ENCODE measurements at regions not wholly inside any gene's neighbourhood (a gene's known extent, or its start where the extent isn't known, plus 50 kb on each side); places are given as distances from the start of the nearest gene placed in this dataset.

DNA sequence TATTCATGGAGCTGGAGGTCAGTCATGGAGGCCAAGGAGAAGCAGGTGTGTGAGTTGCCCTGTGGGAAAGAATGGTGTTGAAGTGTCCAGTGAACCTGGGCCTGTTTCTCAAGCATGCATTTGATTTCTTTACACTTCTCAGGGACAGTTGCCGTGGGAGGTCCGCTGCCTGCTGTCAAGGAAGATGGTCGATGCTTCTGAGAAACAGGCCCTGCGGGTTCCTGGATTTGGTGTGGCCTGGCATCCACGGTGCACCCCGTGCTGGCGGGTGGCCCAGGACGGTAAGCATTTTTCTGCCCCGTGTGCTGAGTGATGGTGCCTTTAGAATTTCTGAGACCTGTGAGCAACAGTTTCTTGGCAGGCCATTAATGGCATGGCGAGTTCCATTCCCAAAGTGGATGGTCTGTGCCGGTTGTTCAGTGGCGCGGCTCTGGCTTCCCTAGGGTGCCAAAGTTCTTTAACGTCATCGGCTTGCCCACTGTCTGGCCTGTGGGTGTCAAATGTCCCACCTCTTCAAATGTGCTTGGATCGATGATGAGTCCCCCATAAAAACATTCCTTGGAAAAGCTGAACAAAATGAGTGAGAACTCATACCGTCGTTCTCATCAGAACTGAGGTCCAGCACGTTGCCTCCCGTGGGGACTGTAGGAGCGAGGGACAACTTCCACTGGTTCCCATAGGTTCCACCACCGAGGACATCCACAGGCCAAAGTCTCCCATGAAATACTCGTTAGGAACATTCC is 107.2 kb downstream of the SNRPN start:
- Histone ChIP-seq H3K27me3 (replicated peaks; ENCODE audit: insufficient read depth) (no peaks in the 10 kb centered on the region), H3K36me3 (peaks cover 57 to 93% of the 10 kb centered on the region in 2 donors), H3K27ac (no peak overlapping the region), H3K9me3 (peaks cover 14% of the 10 kb centered on the region), H3K4me1 (replicated peaks) (no peaks in the 10 kb centered on the region), H3K4me3 (no peak overlapping the region)
- TF ChIP-seq, protein P1, sequence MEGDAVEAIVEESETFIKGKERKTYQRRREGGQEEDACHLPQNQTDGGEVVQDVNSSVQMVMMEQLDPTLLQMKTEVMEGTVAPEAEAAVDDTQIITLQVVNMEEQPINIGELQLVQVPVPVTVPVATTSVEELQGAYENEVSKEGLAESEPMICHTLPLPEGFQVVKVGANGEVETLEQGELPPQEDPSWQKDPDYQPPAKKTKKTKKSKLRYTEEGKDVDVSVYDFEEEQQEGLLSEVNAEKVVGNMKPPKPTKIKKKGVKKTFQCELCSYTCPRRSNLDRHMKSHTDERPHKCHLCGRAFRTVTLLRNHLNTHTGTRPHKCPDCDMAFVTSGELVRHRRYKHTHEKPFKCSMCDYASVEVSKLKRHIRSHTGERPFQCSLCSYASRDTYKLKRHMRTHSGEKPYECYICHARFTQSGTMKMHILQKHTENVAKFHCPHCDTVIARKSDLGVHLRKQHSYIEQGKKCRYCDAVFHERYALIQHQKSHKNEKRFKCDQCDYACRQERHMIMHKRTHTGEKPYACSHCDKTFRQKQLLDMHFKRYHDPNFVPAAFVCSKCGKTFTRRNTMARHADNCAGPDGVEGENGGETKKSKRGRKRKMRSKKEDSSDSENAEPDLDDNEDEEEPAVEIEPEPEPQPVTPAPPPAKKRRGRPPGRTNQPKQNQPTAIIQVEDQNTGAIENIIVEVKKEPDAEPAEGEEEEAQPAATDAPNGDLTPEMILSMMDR (IDR thresholded peaks at IDR 0.05): no peak
- TF ChIP-seq POLR2AphosphoS5 (IDR thresholded peaks at IDR 0.05): no peak
- no peak for TF ChIP-seq POLR2A (IDR thresholded peaks at IDR 0.05)
- intact Hi-C loops (cut with DNase I): no loop called here
- WGBS: 91% methylated on average over 21 of the region's 23 CpGs
- DNase-seq (ENCODE audit: low spot score): no peak

DNA sequence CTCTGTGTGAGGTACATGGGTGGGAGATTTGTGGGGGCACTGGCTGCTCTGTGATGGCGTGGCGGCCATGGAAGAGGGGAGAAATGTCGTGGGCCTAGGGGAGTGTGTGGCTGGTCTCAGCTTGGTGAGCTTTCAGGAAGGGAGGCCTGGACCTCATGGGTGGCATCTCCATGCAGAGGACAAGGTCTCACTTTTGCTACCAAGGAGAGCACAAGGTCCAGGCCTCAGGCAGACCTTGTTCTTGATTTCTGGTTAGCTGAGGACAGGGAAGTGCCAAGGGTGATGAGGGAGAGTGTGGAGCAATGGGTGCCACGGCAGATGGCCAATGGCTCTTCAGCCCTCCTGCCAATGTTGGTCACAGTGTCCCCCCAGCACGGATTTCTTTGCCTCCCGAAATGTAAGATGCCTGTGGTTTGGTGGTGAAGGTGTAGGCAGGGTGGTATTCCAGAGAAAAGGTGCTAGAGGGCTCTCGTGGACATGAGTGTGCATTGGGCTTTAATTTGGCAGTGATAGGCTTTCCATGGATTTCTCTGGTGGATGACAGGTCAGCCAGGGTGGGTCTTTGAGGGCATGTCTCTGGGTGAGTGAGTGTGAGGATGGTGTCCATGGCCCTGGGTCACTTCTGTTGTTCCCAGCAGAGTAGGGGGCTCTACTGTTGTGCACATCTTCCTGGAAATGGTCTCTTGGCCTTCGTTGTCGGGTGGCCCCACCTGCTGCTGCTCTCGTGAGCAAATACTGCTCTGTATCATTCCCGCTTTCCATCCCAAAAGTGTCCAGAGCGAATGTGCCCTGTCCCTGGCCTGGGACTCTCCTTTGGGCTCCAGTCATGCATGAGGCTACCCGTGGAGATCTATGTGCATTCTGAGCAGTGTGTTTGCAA is 108.0 kb downstream of the SNRPN start:
- Histone ChIP-seq H3K36me3 (peaks cover 49 to 92% of the 10 kb centered on the region in 2 donors), H3K4me3 (no peak overlapping the region), H3K9me3 (peaks cover 14% of the 10 kb centered on the region), H3K27ac (no peak overlapping the region), H3K4me1 (replicated peaks) (no peaks in the 10 kb centered on the region), H3K27me3 (replicated peaks; ENCODE audit: insufficient read depth) (no peaks in the 10 kb centered on the region)
- no peak for DNase-seq (ENCODE audit: low spot score)
- WGBS: 89% methylated on average over 13 of the region's 13 CpGs
- intact Hi-C loops (cut with DNase I): no loop called here
- TF ChIP-seq, protein P1 (IDR thresholded peaks at IDR 0.05): no peak
- TF ChIP-seq POLR2AphosphoS5 (IDR thresholded peaks at IDR 0.05) (no peak), POLR2A (IDR thresholded peaks at IDR 0.05) (no peak)

DNA sequence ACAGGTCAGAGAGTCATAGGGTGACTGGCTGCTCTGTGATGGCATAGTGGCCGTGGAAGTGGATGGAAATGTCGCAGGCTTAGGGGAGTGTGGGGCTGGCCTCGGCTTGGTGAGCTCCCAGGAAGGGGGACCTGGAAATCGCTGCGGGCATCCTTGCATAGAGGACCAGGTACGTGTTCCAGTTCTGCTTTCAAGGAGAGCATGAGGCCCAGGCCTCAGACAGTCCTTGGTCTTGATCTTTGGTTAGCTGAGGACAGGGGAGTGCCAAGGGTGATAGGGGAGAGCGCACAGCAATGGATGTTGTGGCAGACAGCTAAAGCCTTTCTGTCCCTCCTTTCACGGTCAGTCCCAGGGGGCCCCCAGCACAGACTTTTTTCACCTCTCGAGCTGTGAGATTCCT is 110.5 kb downstream of the SNRPN start:
- DNase-seq (ENCODE audit: low spot score): no peak
- peaks cover 48 to 83% of the 10 kb centered on the region in 2 donors for H3K36me3 ChIP-seq
- 90% methylated on average over 9 of the region's 9 CpGs for WGBS
- no peaks in the 10 kb centered on the region for H3K27me3 ChIP-seq (replicated peaks; ENCODE audit: insufficient read depth)
- peaks cover 18% of the 10 kb centered on the region for H3K9me3 ChIP-seq
- no peak overlapping the region for H3K27ac ChIP-seq
- no peak overlapping the region for H3K4me3 ChIP-seq
- intact Hi-C loops (cut with DNase I): no loop called here
- H3K4me1 ChIP-seq (replicated peaks): no peaks in the 10 kb centered on the region
- TF ChIP-seq, protein P1 (IDR thresholded peaks at IDR 0.05): no peak
- TF ChIP-seq POLR2AphosphoS5 (IDR thresholded peaks at IDR 0.05) (no peak), POLR2A (IDR thresholded peaks at IDR 0.05) (no peak)

DNA sequence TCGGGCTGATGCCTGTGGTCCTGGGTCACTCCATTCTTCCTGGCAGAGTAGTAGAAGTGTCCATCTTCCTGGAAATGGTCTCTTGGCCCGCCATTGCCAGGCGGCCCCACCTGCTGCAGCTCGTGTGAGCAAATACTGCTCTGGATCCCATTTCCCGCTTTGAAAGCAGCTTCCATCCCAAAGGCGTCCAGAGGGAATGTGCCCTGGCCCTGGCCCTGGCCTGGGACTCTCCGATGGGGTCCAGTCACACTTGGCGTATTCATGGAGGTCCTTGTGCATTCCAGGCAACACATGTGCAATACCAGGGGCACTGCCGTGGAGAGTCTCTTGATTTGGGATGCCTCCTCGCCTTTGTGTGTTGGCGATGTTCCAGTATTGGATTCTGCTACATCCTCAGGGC is 111.1 kb downstream of the SNRPN start:
- Histone ChIP-seq H3K36me3 (peaks cover 47 to 83% of the 10 kb centered on the region in 2 donors), H3K4me1 (replicated peaks) (no peaks in the 10 kb centered on the region), H3K27me3 (replicated peaks; ENCODE audit: insufficient read depth) (no peaks in the 10 kb centered on the region), H3K27ac (no peak overlapping the region), H3K4me3 (no peak overlapping the region), H3K9me3 (peaks cover 24% of the 10 kb centered on the region)
- no peak for DNase-seq (ENCODE audit: low spot score)
- intact Hi-C loops (cut with DNase I): no loop called here
- TF ChIP-seq POLR2AphosphoS5 (IDR thresholded peaks at IDR 0.05) (no peak), POLR2A (IDR thresholded peaks at IDR 0.05) (no peak)
- TF ChIP-seq, protein P1 (IDR thresholded peaks at IDR 0.05): no peak
- WGBS: 95% methylated on average over 11 of the region's 11 CpGs
